ENCODE measurements at regions not wholly inside any gene's neighbourhood (a gene's known extent, or its start where the extent isn't known, plus 50 kb on each side); places are given as distances from the start of the nearest gene placed in this dataset.

DNA sequence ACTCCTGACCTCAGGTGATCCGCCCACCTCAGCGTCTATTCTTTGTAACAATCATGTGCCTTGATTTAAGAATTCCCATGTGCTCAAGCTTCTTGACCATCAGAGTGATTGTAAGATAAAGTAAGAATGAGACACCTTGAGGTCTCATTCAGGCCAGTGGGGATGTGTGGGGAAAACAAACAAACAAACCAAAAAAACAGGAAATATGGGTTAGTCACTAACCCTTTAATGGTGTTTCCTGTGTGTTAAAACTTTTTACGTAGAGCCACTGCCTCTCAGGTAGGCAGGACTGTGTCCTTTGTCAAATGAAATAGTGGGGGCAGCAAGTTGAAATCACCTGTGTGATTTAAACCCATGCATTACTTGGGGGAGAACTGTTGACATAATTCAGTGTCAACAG, 91.5 kb upstream of the DHRSX start:
- no peak overlapping the region for H3K27ac ChIP-seq
- H3K9me3 ChIP-seq, result no peaks in the 10 kb centered on the region
- TF ChIP-seq, protein P1, sequence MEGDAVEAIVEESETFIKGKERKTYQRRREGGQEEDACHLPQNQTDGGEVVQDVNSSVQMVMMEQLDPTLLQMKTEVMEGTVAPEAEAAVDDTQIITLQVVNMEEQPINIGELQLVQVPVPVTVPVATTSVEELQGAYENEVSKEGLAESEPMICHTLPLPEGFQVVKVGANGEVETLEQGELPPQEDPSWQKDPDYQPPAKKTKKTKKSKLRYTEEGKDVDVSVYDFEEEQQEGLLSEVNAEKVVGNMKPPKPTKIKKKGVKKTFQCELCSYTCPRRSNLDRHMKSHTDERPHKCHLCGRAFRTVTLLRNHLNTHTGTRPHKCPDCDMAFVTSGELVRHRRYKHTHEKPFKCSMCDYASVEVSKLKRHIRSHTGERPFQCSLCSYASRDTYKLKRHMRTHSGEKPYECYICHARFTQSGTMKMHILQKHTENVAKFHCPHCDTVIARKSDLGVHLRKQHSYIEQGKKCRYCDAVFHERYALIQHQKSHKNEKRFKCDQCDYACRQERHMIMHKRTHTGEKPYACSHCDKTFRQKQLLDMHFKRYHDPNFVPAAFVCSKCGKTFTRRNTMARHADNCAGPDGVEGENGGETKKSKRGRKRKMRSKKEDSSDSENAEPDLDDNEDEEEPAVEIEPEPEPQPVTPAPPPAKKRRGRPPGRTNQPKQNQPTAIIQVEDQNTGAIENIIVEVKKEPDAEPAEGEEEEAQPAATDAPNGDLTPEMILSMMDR (IDR thresholded peaks at IDR 0.05), result no peak
- TF ChIP-seq POLR2AphosphoS5 (IDR thresholded peaks at IDR 0.05) (no peak), POLR2A (IDR thresholded peaks at IDR 0.05) (no peak)
- DNase-seq (ENCODE audit: low spot score), result no peak
- H3K4me1 ChIP-seq (replicated peaks), result no peaks in the 10 kb centered on the region
- H3K27me3 ChIP-seq (replicated peaks; ENCODE audit: insufficient read depth), result no peaks in the 10 kb centered on the region
- H3K4me3 ChIP-seq, result no peak overlapping the region
- WGBS, result 74% methylated on average over 3 of the region's 3 CpGs
- intact Hi-C loops (cut with DNase I), result loop anchor here (2.0 to 5.0 kb wide), 2 partner anchors 305 to 939 kb away; no protein-coding TSS in a partner anchor
- no peaks in the 10 kb centered on the region for H3K36me3 ChIP-seq

DNA sequence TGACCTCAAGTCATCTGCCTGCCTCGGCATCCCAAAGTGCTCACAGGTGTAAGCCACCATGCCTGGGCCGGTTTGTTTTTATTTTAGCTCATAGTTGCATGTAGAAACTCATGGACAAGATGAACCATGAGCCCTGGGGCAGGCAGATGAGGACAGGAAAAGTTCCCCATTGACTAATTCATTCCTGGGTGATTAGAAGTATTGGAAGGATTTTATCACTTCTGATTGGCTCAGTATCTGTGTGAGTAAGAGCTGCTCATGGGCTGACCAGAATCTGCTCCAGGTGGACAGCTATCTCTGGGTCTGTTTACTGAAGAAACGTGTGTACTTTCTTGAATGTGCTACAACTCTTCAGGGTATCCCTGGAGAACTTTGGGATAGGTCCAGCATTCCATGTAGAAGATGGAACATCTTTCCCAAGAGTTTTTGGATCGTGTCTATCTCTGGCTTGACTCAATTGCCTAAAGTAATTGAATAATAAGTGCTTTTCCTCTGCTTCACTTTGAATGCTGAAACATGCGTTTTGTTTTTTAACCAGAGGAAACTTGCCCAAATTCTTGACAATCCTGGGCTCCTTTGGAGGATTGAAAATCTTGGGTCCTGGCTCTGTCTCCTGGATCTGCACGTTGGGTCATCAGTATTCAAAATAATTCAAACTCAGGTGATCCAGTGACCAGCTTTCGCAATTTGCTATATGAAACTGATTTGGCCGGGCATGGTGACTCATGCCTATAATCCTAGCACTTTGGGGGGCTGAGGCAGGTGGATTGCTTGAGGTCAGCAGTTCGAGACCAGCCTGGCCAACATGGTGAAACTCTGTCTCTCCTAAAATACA, 88.6 kb upstream of the DHRSX start:
- no peaks in the 10 kb centered on the region for H3K9me3 ChIP-seq
- DNase-seq (ENCODE audit: low spot score), result no peak
- H3K27ac ChIP-seq, result no peak overlapping the region
- WGBS, result 61% methylated on average over 9 of the region's 9 CpGs
- H3K4me3 ChIP-seq, result no peak overlapping the region
- no peaks in the 10 kb centered on the region for H3K36me3 ChIP-seq
- H3K4me1 ChIP-seq (replicated peaks), result no peaks in the 10 kb centered on the region
- no peaks in the 10 kb centered on the region for H3K27me3 ChIP-seq (replicated peaks; ENCODE audit: insufficient read depth)
- TF ChIP-seq POLR2AphosphoS5 (IDR thresholded peaks at IDR 0.05) (no peak), POLR2A (IDR thresholded peaks at IDR 0.05) (no peak)
- TF ChIP-seq, protein P1 (IDR thresholded peaks at IDR 0.05), result no peak
- intact Hi-C loops (cut with DNase I), result loop anchor here (5.0 kb wide), 1 partner anchor 302 kb away; no protein-coding TSS in a partner anchor

DNA sequence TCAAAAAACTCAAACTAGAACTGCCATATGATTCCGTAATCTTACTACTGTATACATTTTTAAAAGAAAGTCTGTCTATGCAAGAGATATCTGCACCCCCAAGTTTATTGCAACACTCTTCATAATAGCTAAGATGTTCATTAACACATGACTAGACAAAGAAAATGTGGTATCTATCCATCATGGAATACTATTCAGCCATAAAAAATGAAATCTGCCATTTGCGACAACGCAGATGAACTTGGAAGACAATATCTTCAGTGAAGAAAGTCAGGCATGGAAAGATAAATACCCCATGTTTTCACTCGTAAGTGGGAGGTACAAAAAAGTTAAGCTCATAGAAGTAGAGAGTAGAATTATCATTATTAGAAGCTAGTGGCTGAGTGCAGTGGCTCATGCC, 87.3 kb upstream of the DHRSX start:
- Histone ChIP-seq H3K27me3 (replicated peaks; ENCODE audit: insufficient read depth) (peaks cover 8% of the 10 kb centered on the region), H3K36me3 (no peaks in the 10 kb centered on the region), H3K4me3 (no peak overlapping the region), H3K27ac (no peak overlapping the region), H3K9me3 (no peaks in the 10 kb centered on the region), H3K4me1 (replicated peaks) (no peaks in the 10 kb centered on the region)
- intact Hi-C loops (cut with DNase I), result no loop called here
- 96% methylated on average over 4 of the region's 4 CpGs for WGBS
- DNase-seq (ENCODE audit: low spot score), result no peak
- TF ChIP-seq POLR2A (IDR thresholded peaks at IDR 0.05), result no peak
- TF ChIP-seq POLR2AphosphoS5 (IDR thresholded peaks at IDR 0.05), result no peak

DNA sequence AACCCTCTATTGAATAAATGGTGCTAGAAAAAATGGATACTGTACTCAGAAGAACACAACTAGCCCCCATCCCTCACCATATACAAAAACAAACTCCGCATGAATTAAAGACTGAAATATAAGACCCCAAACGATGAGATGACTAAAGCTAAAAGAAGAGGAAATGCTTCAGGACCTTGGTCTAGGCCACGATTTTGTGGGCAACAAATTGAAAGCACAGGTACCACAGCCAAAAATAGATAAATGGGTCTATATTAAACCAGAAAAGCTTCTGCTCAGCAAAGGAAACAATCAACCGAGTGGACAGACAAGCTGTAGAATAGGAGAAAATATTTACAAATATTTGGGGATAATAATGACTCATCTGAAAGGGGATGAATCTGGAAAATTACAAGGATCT, 86.4 kb upstream of the DHRSX start:
- no peak for DNase-seq (ENCODE audit: low spot score)
- no peak overlapping the region for H3K27ac ChIP-seq
- H3K4me3 ChIP-seq, result no peak overlapping the region
- no peaks in the 10 kb centered on the region for H3K4me1 ChIP-seq (replicated peaks)
- TF ChIP-seq, protein P1 (IDR thresholded peaks at IDR 0.05), result no peak
- TF ChIP-seq POLR2AphosphoS5 (IDR thresholded peaks at IDR 0.05) (no peak), POLR2A (IDR thresholded peaks at IDR 0.05) (no peak)
- no peaks in the 10 kb centered on the region for H3K36me3 ChIP-seq
- intact Hi-C loops (cut with DNase I), result no loop called here
- WGBS, result 76% methylated on average over 4 of the region's 4 CpGs
- peaks cover 8% of the 10 kb centered on the region for H3K27me3 ChIP-seq (replicated peaks; ENCODE audit: insufficient read depth)
- H3K9me3 ChIP-seq, result no peaks in the 10 kb centered on the region

DNA sequence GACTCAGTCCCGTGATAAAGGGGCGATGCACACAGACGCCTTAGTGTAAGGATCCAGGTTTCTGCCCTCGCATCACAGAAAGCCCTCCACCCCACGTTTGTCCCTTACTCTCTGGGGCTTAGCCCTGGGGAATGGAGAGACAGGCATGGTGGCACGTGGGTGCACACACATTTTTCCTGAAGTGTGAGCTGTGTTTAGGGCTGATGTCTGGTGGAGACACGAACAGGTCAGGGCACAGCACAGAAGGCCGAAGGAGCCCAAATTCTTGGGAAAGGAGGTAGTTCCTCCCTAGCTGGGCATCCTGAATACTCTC, 84.3 kb upstream of the DHRSX start:
- Histone ChIP-seq H3K9me3 (no peaks in the 10 kb centered on the region), H3K27me3 (replicated peaks; ENCODE audit: insufficient read depth) (peaks cover 8% of the 10 kb centered on the region), H3K4me1 (replicated peaks) (no peaks in the 10 kb centered on the region), H3K27ac (no peak overlapping the region), H3K36me3 (no peaks in the 10 kb centered on the region), H3K4me3 (no peak overlapping the region)
- 63% methylated on average over 8 of the region's 8 CpGs for WGBS
- DNase-seq (ENCODE audit: low spot score), result no peak
- TF ChIP-seq, protein P1 (IDR thresholded peaks at IDR 0.05), result no peak
- TF ChIP-seq POLR2A (IDR thresholded peaks at IDR 0.05) (no peak), POLR2AphosphoS5 (IDR thresholded peaks at IDR 0.05) (no peak)
- intact Hi-C loops (cut with DNase I), result no loop called here

Measured in prostate gland (tissue), 2 donors.